PFSK-1 (cell line): ENCODE measurements at regions not wholly inside any gene's neighbourhood (a gene's known extent, or its start where the extent isn't known, plus 50 kb on each side); places are given as distances from the start of the nearest gene placed in this dataset.

Experiments used
- POLR2AphosphoS5 ChIP-seq: IDR thresholded peaks from 2 replicates; pipeline ENCODE4 v1.6.1; 2012; ENCODE audit warnings: low read depth, mild to moderate bottlenecking, control low read depth, low read length, moderate library complexity
- REST ChIP-seq, 2 experiments: IDR thresholded peaks; 2 replicates each; pipeline versions ENCODE4 v1.6.1 to v1.8.0; 2011 to 2012; ENCODE audit warnings: low read depth in 2 of 2, low read length in 2 of 2, control low read depth in 1 of 2, inconsistent platforms in 1 of 2, mild to moderate bottlenecking in 1 of 2, moderate library complexity in 1 of 2; ENCODE audit not compliant: insufficient read depth in 1 of 2
- TAF1 ChIP-seq: IDR thresholded peaks from 2 replicates; pipeline ENCODE4 v1.6.1; 2012; ENCODE audit warnings: low read length, control low read depth, borderline replicate concordance; ENCODE audit not compliant: insufficient read depth

- no peak for TF ChIP-seq TAF1
- TF ChIP-seq POLR2AphosphoS5: no peak
- TF ChIP-seq REST (IDR thresholded peaks at IDR 0.05; ENCODE audit: insufficient read depth in 1 of 2, low read depth in 2 of 2, low read length in 2 of 2): no peak
Observed at GRCh38 chr6:141123497-141123896, 1009.2 kb upstream of the GJE1 start.
